H9 (cell line): ENCODE measurements at regions not wholly inside any gene's neighbourhood (a gene's known extent, or its start where the extent isn't known, plus 50 kb on each side); places are given as distances from the start of the nearest gene placed in this dataset.

Experiments used
- DNase-seq: peaks from one replicate; pipeline ENCODE4 v3.0.0-alpha.2; 2017
- H2AFZ ChIP-seq: one replicate; pipeline ENCODE4 v1.6.1; 2013; ENCODE audit warnings: mild to moderate bottlenecking, low read length, control low read depth, moderate library complexity
- H2AK5ac ChIP-seq: 2 replicates; pipeline ENCODE4 v1.6.1; 2013; ENCODE audit warnings: low read length, control low read depth, mixed read lengths; ENCODE audit not compliant: insufficient read length
- H2BK120ac ChIP-seq: one replicate; pipeline ENCODE4 v1.6.1; 2013; ENCODE audit warnings: low read depth, mild to moderate bottlenecking, low read length, control low read depth, inconsistent platforms; ENCODE audit not compliant: poor library complexity, severe bottlenecking
- H2BK12ac ChIP-seq: 2 replicates; pipeline ENCODE4 v1.6.1; 2013; ENCODE audit warnings: low read length, control low read depth, mixed read lengths, low read depth; ENCODE audit not compliant: insufficient read length
- H2BK15ac ChIP-seq: 2 replicates; pipeline ENCODE4 v1.6.1; 2013; ENCODE audit warnings: low read depth, low read length, control low read depth
- H2BK20ac ChIP-seq: one replicate; pipeline ENCODE4 v1.6.1; 2013; ENCODE audit warnings: low read depth, mild to moderate bottlenecking, low read length, control low read depth, inconsistent platforms; ENCODE audit not compliant: poor library complexity, severe bottlenecking
- H2BK5ac ChIP-seq: 2 replicates; pipeline ENCODE4 v1.6.1; 2013; ENCODE audit warnings: low read length, control low read depth, mixed read lengths; ENCODE audit not compliant: insufficient read length
- H3K14ac ChIP-seq: 2 replicates; pipeline ENCODE4 v1.6.1; 2013; ENCODE audit warnings: low read length, control low read depth; ENCODE audit not compliant: insufficient read depth
- H3K18ac ChIP-seq: 2 replicates; pipeline ENCODE4 v1.6.1; 2013; ENCODE audit warnings: low read depth, mild to moderate bottlenecking, mixed read lengths, low read length, control low read depth; ENCODE audit not compliant: insufficient read length
- H3K23ac ChIP-seq: 2 replicates; pipeline ENCODE4 v1.6.1; 2013; ENCODE audit warnings: low read length, control low read depth, mixed read lengths, low read depth; ENCODE audit not compliant: insufficient read length
- H3K23me2 ChIP-seq: 2 replicates; pipeline ENCODE4 v1.6.1; 2013; ENCODE audit warnings: low read depth, mild to moderate bottlenecking, mixed read lengths, low read length, control low read depth; ENCODE audit not compliant: insufficient read length, poor library complexity, severe bottlenecking
- H3K27ac ChIP-seq: 2 replicates; pipeline ENCODE4 v1.5.1; 2013; ENCODE audit warnings: low read length, control low read depth, mixed read lengths, low read depth; ENCODE audit not compliant: insufficient read length
- H3K27me3 ChIP-seq: 2 replicates; pipeline ENCODE4 v1.6.1; 2013; ENCODE audit warnings: low read length, control low read depth, inconsistent platforms; ENCODE audit not compliant: insufficient read depth
- H3K4ac ChIP-seq: 2 replicates; pipeline ENCODE4 v1.6.1; 2013; ENCODE audit warnings: low read depth, mild to moderate bottlenecking, control low read depth, inconsistent platforms, low read length, moderate library complexity
- H3K4me1 ChIP-seq: 2 replicates; pipeline ENCODE4 v1.6.1; 2013; ENCODE audit warnings: low read length, control low read depth, inconsistent platforms; ENCODE audit not compliant: insufficient read depth
- H3K4me2 ChIP-seq: 2 replicates; pipeline ENCODE4 v1.6.1; 2013; ENCODE audit warnings: low read length, control low read depth, mixed read lengths; ENCODE audit not compliant: insufficient read length, insufficient read depth
- H3K56ac ChIP-seq: 2 replicates; pipeline ENCODE4 v1.6.1; 2013; ENCODE audit warnings: low read depth, mild to moderate bottlenecking, mixed read lengths, low read length, control low read depth; ENCODE audit not compliant: insufficient read length
- H3K79me1 ChIP-seq: 2 replicates; pipeline ENCODE4 v1.6.1; 2013; ENCODE audit warnings: low read depth, mild to moderate bottlenecking, moderate library complexity, low read length, control low read depth, inconsistent platforms; ENCODE audit not compliant: insufficient read depth, poor library complexity, severe bottlenecking
- H3K79me2 ChIP-seq: 2 replicates; pipeline ENCODE4 v1.6.1; 2013; ENCODE audit warnings: low read length, control low read depth, inconsistent platforms; ENCODE audit not compliant: insufficient read depth
- H3K9ac ChIP-seq: 2 replicates; pipeline ENCODE4 v1.6.1; 2013; ENCODE audit warnings: low read length, control low read depth, mixed read lengths; ENCODE audit not compliant: insufficient read length; ENCODE audit errors: extremely low read depth
- H3K9me3 ChIP-seq: one replicate; pipeline ENCODE4 v1.6.1; 2013; ENCODE audit warnings: low read depth, low read length, inconsistent platforms; ENCODE audit not compliant: control insufficient read depth
- H3T11ph ChIP-seq: one replicate; pipeline ENCODE4 v1.6.1; 2013; ENCODE audit warnings: mild to moderate bottlenecking, low read length, control low read depth, inconsistent platforms
- H4K20me1 ChIP-seq: one replicate; pipeline ENCODE4 v1.6.1; 2013; ENCODE audit not compliant: control insufficient read depth, insufficient read length, insufficient read depth
- H4K5ac ChIP-seq: 2 replicates; pipeline ENCODE4 v1.6.1; 2013; ENCODE audit warnings: low read depth, mild to moderate bottlenecking, mixed read lengths, low read length, control low read depth; ENCODE audit not compliant: insufficient read length
- H4K8ac ChIP-seq: replicated peaks from 2 replicates; pipeline ENCODE4 v1.6.1; 2013; ENCODE audit warnings: low read length, control low read depth, mixed read lengths, low read depth; ENCODE audit not compliant: insufficient read length
- H4K91ac ChIP-seq: 2 replicates; pipeline ENCODE4 v1.6.1; 2013; ENCODE audit warnings: low read depth, mild to moderate bottlenecking, moderate library complexity, mixed read lengths, low read length, control low read depth; ENCODE audit not compliant: insufficient read length
- H3K27ac Mint-ChIP-seq, 3 experiments: 2 replicates in 2 of 3; 3 replicates in 1 of 3; pipeline ENCODE4 v1.8.0; 2020 to 2021; ENCODE audit warnings: mixed read lengths in 3 of 3, mild to moderate bottlenecking in 1 of 3, moderate library complexity in 1 of 3
- H3K27me3 Mint-ChIP-seq: 2 replicates; pipeline ENCODE4 v1.8.0; 2021; ENCODE audit warnings: low read depth, mild to moderate bottlenecking, moderate library complexity, mixed read lengths
- H3K36me3 Mint-ChIP-seq, 3 experiments: 2 replicates in 2 of 3; 3 replicates in 1 of 3; pipeline ENCODE4 v1.8.0; 2020 to 2021; ENCODE audit warnings: low read depth in 3 of 3, mixed read lengths in 3 of 3; ENCODE audit not compliant: insufficient read depth in 1 of 3
- H3K4me1 Mint-ChIP-seq, 2 experiments: 2 replicates each; pipeline ENCODE4 v1.8.0; 2020; ENCODE audit warnings: mixed read lengths in 2 of 2
- H3K4me3 Mint-ChIP-seq, 2 experiments: 2 replicates in 1 of 2; 3 replicates in 1 of 2; pipeline ENCODE4 v1.8.0; 2020 to 2021; ENCODE audit warnings: mild to moderate bottlenecking in 2 of 2, mixed read lengths in 2 of 2, moderate library complexity in 1 of 2
- H3K9me3 Mint-ChIP-seq, 2 experiments: 2 replicates in 1 of 2; 3 replicates in 1 of 2; pipeline ENCODE4 v1.8.0; 2020; ENCODE audit warnings: mild to moderate bottlenecking in 2 of 2, mixed read lengths in 2 of 2, moderate library complexity in 1 of 2
- WGBS: extraction: QIAGEN DNeasy Blood & Tissue Kit; methylation state at CpG from one replicate; pipeline ENCODE4 v1.1.7; 2013; ENCODE audit warnings: missing lambda C conversion rate, low lambda C conversion rate, mixed read lengths; ENCODE audit not compliant: insufficient read length; ENCODE audit errors: extremely low coverage; 5-methylcytosine and 5-hydroxymethylcytosine counted together
- TF ChIP-seq, protein P1 (sequence below): fragments of 200-600 bp; sonication (generic); conservative IDR thresholded peaks from 3 replicates; pipeline ENCODE4 v1.8.0; 2021; ENCODE audit warnings: antibody characterized with exemption, mild to moderate bottlenecking

DNA sequence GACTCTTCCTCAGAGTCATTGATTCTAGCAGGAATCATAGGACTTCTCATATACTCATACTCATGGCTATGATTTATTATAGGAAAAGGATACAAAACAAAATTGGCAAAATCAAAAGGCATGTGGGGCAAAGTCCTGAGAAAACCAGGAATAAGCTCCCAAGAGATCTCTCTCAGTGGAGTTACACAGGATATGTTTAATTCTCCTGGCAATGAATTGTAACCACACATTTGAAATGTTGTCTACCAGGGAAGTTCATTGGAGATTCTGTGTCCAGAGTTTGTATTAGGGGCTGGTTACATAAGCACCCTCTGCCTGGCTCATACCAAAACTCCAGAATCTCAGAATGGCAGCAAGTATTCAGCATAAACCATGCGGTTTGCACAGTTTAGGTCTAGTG lies 63.9 kb downstream of the ADAMTS1 start:
- DNase-seq = no peak
- Histone ChIP-seq H3K9me3 (no peaks in the 10 kb centered on the region), H3K79me1 (no peaks in the 10 kb centered on the region), H3K23me2 (no peaks in the 10 kb centered on the region), H3K27ac (no peak overlapping the region), H2BK15ac (no peak overlapping the region), H3K9ac (no peak overlapping the region), H2BK12ac (no peak overlapping the region), H4K8ac (no peak overlapping the region), H4K20me1 (no peaks in the 10 kb centered on the region), H3K4me1 (no peaks in the 10 kb centered on the region), H2AK5ac (no peak overlapping the region), H4K91ac (no peak overlapping the region), H2AFZ (no peak overlapping the region), H3K18ac (no peak overlapping the region), H3K79me2 (no peaks in the 10 kb centered on the region), H2BK5ac (no peak overlapping the region), H4K5ac (no peak overlapping the region), H3K14ac (no peak overlapping the region), H3K23ac (no peak overlapping the region), H3K27me3 (no peaks in the 10 kb centered on the region), H3K4me2 (no peak overlapping the region), H3K4ac (no peak overlapping the region), H2BK20ac (no peak overlapping the region), H2BK120ac (no peak overlapping the region), H3T11ph (no peak overlapping the region), H3K56ac (no peak overlapping the region)
- no peak overlapping the region for H3K4me3 Mint-ChIP-seq
- H3K36me3 Mint-ChIP-seq = peaks cover 0 to 3% (median 0%) of the 10 kb centered on the region in 3 experiments; a peak in 1 of 7 replicates
- WGBS = no CpG with 5 or more reads among the region's 1 CpG
- no peaks in the 10 kb centered on the region for H3K4me1 Mint-ChIP-seq
- no peak overlapping the region for H3K27ac Mint-ChIP-seq
- H3K9me3 Mint-ChIP-seq = 0 out of 5 replicates have a peak, but pooled peaks cover 2 to 3% of the 10 kb centered on the region in 2 experiments
- no peaks in the 10 kb centered on the region; the same call in 1 of the 2 replicates for H3K27me3 Mint-ChIP-seq
- TF ChIP-seq, protein P1, sequence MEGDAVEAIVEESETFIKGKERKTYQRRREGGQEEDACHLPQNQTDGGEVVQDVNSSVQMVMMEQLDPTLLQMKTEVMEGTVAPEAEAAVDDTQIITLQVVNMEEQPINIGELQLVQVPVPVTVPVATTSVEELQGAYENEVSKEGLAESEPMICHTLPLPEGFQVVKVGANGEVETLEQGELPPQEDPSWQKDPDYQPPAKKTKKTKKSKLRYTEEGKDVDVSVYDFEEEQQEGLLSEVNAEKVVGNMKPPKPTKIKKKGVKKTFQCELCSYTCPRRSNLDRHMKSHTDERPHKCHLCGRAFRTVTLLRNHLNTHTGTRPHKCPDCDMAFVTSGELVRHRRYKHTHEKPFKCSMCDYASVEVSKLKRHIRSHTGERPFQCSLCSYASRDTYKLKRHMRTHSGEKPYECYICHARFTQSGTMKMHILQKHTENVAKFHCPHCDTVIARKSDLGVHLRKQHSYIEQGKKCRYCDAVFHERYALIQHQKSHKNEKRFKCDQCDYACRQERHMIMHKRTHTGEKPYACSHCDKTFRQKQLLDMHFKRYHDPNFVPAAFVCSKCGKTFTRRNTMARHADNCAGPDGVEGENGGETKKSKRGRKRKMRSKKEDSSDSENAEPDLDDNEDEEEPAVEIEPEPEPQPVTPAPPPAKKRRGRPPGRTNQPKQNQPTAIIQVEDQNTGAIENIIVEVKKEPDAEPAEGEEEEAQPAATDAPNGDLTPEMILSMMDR = no peak
